ENCODE measurements at regions not wholly inside any gene's neighbourhood (a gene's known extent, or its start where the extent isn't known, plus 50 kb on each side); places are given as distances from the start of the nearest gene placed in this dataset.

- no peak for TF ChIP-seq ZNF274 (IDR thresholded peaks at IDR 0.05; ENCODE audit: low read depth, low read length)
- no peak for TF ChIP-seq SUZ12 (IDR thresholded peaks at IDR 0.05; ENCODE audit: extremely low read depth, insufficient read depth, insufficient read length)
Measured at GRCh38 chr2:238585836-238586821, 159.4 kb downstream of the ASB1 start.

All from NT2/D1 (cell line).